GM21825 (cell line): ENCODE measurements at regions not wholly inside any gene's neighbourhood (a gene's known extent, or its start where the extent isn't known, plus 50 kb on each side); places are given as distances from the start of the nearest gene placed in this dataset.

Source experiments
- ATAC-seq: cut with Tn5 transposase; IDR thresholded peaks from one replicate; pipeline ENCODE4 v1.9.1; 2021; ENCODE audit warnings: mild to moderate bottlenecking, moderate library complexity; ENCODE audit not compliant: unreplicated experiment

DNA sequence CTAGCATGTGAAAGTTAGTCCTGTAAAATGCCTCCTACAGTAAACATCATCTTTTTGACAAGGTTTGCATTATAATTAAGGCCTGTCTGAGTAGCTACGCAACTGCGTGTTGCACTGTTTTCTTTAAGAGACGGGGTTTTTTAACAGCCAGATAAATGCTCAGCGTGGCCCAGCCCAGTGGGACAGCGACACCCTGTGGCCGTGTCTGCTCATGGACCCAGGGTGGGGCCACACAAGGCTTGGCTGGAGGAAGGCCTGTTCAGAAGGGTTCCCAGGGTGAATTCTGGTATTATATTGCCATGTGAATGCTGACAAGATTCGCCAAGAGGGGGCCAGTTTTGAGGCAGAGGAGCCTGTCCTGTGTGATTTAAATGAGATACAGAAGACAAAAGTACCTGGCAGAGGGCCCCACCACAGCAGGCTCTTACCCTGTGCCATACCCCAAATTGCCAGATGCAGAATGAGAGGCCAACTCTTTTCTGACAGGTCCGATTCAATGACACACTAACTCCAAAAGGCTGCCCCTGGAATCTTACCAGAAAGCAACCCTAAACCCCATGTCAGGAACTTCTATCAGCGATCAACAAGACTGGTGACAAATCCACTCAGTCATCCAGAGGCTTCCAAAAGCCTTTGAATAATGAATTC, 65.9 kb upstream of the IRX6 start:
- ATAC-seq = peak; percentile 74

DNA sequence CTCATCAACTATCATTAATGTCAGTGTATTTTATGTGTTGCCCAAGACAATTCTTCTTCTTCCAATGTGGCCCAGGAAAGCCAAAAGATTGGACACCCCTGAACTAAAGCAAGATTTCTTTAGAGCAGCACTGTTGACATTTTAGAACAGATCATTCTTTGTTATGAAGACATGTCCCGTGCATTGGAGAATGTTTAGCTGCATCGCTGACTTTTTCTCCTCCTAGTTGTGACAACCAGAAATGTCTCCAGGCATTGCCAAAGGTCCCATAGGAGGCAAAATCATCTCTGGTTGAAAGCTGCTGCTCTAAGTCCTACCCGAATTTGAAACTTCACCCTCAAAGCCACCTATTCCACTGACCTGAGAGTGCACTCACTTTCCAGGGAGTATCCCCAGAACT, 62.7 kb upstream of the IRX6 start:
- no peak for ATAC-seq

DNA sequence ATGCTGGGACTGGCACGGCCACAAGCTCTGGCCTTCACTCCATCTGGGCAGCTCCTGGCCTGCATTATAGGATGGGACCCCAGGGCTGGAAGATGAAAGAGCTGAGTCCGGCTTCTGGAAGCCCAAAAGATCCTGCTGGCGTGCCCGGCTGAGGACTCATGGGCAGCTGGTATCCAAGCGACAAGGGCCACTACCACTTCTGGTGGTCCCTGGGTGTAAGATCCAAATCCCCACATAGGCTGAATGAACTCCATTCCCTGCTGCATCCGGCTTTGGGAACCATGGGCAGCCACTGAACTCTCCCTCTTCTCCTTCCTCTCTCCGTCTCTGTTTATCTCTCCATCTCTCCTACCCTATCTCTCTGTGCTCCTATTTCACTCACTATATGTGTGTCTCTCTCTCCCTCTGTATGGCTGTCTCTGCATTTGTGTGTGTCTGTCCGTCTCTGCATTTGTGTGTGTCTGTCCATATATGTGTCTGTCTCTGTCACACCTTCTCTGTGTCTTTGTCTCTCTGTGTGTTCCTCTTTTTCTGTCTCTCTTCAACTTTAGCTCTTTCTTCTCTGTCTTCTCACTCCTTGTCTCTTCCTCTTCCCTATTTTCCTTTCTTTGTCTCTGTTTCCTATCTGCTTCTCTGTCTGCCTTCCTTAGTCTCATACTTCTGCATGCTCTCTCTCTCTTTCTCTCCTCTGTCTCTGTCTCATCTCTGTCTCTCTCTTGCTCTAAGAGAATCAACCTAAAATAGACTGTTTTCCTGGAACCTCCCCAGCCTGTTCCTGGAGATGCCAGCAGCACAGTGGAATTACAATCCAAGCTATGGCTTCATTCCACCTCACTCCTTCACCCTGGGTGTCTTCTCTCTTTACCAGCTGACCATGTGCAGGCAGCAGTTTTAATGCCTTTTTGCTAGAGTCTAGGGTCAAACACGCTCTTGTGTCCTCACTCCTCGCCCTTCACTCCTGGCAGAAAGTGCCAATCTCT, 60.4 kb upstream of the IRX6 start:
- ATAC-seq = no peak

DNA sequence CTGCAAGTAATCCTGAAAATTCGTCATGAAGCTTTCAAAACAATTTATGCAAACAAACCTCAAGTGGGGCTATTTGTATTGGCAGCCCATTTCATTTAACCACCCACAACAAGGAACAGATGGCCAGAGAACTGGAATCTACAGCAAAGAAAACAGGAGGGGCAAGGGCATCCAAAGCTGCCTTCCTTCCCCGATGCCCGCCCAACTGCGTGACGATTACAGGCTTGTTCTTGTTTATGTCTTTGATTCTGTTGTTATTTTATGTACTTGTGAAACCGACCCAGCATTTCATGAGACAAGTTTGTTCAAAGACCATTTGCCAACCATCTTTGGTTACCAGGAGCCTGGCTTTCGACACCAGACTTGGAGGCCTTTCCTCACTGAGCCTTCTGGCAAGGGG, 59.1 kb upstream of the IRX6 start:
- ATAC-seq = no peak

DNA sequence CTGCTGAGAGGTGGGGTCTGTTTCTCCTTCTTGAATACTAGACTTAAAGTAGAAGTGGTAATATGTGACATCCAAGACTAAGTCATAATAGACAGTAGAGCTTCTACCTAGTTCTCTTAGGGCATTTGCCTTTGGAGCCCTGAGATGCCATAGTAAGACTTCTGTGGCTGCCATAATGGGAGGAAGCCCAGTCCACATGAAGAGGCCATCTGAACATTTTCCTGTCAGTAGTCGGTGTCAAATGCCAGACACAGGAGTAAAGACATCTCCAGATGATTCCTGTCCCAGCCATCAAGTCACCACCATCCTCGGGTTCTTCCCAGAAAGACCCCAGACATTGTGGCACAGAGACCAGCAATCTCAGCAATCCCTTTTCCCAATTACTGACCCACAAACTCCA, 58.1 kb upstream of the IRX6 start:
- ATAC-seq = no peak

DNA sequence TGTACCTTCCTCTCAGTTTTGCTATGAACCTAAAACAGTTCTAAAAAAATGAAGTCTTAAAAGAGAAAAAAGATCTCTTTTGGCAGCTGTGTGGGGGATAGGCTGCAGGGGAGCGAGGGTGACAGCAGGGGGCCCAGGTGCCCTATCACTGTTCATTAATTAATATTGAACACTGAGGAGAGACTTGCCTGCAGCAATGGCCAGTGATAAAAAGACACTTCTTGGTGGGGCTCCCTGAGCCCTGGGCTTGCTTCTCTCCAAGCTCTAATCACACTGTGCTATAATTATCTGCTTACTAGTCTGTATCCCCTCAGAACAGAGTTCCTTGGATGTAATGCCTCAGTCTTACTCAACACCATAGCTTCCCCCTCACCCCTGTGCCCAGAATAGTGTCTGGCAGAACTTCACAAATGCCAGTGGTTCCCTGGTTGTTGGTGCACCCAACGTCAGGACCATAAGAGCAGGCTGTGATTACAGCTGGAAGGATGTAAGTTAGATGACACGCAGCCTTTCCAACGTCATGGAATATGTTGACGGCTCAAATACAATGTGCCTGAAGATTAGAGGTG, 52.0 kb upstream of the IRX6 start:
- ATAC-seq = no peak

DNA sequence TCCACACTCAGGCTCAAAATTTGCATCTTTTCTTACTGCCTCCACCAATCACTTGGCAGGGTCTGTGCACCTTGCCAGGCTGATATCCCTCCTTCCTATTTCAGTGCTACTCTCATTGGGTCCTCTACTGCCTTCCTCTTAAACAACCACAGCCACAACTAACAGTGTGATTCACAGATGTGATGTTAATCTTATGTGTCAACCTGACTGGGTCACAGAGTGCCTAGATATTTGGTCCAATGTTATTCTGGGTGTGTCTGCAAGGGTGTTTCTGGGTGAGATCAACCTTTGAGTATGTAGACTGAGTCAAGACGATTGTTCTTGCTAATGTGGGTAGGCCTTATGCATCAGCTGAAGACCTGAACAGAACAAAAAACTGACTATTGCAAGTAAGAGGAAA, 51.3 kb upstream of the IRX6 start:
- ATAC-seq = no peak

DNA sequence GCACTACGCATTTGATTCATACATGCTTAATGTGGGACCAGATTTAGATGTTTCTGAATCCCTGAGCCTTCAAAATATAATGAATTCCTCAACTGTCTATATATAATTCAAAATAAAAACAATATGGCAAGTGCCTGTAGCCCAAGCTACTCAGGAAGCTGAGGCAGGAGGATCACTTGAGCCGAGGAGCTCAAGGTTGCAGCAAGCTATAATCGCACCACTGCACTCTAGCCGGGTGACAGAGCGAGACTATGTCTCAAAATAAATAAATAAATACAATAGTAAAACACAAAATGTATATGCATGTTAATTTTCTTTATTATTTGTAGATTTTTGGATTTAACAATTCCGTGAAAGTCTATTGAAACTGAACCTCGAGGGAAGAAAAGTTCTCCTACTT, 50.6 kb upstream of the IRX6 start:
- no peak for ATAC-seq

DNA sequence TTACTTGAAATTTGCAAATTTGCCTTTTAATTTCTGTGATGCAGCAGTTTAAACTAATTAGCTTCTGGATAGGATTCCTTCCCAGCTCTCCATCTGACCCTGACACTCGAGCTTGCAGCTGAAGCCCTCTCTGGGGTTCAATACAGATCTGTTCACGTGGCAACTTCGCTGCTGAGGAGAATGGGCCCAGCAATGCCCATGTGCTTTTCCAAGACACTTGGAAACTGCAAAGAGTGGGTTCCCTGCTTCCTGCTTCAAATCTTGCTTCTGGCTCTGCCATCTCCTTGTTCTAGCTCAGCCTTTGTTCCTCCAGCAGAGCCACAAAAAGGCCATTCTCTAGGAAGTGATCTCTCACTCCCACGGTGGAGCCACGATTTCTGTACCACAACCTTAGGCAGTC, 50.0 kb upstream of the IRX6 start:
- no peak for ATAC-seq
